GM10266 (cell line): ENCODE measurements at regions not wholly inside any gene's neighbourhood (a gene's known extent, or its start where the extent isn't known, plus 50 kb on each side); places are given as distances from the start of the nearest gene placed in this dataset.

ENCODE experiments used
- DNase-seq: peaks from one replicate; pipeline ENCODE4 v3.0.0; 2012; ENCODE audit errors: extremely low spot score
- TF ChIP-seq, protein P1 (sequence below): IDR thresholded peaks from 2 replicates; pipeline ENCODE4 v1.5.1; 2012; ENCODE audit warnings: mild to moderate bottlenecking, low read depth; ENCODE audit not compliant: control insufficient read depth, insufficient read depth; ENCODE audit errors: missing control alignments

DNA sequence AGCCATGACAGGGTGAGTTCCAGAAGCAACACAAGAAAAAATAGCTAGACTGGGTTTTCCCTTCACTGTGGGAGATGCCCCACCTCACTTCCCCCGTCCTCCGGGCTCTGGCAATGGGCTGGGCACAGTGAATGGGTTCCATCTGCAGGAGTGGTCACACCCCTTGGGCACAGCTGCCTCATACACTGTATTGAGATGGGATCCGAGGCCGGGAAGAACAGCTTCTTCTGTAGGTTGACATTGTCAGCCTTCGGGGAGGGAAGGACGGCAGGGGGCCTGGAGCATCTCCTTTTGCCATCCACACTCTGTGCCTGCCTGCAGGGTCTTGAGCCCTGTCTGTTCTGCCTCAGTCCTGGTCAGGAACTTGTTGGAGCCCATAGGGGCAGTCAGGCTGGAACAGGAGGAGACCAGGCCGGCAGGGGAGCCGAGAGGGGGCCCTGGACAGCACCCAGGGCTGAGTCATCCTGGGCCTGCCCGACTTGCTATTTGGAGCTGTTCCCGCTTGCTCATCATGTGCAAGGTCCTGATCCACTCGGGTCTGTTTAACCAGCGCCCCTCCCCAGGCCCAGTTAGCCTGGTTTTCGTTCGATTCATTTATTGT lies 286.7 kb downstream of the SEC14L1 start:
- TF ChIP-seq, protein P1, sequence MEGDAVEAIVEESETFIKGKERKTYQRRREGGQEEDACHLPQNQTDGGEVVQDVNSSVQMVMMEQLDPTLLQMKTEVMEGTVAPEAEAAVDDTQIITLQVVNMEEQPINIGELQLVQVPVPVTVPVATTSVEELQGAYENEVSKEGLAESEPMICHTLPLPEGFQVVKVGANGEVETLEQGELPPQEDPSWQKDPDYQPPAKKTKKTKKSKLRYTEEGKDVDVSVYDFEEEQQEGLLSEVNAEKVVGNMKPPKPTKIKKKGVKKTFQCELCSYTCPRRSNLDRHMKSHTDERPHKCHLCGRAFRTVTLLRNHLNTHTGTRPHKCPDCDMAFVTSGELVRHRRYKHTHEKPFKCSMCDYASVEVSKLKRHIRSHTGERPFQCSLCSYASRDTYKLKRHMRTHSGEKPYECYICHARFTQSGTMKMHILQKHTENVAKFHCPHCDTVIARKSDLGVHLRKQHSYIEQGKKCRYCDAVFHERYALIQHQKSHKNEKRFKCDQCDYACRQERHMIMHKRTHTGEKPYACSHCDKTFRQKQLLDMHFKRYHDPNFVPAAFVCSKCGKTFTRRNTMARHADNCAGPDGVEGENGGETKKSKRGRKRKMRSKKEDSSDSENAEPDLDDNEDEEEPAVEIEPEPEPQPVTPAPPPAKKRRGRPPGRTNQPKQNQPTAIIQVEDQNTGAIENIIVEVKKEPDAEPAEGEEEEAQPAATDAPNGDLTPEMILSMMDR = no peak
- no peak for DNase-seq

DNA sequence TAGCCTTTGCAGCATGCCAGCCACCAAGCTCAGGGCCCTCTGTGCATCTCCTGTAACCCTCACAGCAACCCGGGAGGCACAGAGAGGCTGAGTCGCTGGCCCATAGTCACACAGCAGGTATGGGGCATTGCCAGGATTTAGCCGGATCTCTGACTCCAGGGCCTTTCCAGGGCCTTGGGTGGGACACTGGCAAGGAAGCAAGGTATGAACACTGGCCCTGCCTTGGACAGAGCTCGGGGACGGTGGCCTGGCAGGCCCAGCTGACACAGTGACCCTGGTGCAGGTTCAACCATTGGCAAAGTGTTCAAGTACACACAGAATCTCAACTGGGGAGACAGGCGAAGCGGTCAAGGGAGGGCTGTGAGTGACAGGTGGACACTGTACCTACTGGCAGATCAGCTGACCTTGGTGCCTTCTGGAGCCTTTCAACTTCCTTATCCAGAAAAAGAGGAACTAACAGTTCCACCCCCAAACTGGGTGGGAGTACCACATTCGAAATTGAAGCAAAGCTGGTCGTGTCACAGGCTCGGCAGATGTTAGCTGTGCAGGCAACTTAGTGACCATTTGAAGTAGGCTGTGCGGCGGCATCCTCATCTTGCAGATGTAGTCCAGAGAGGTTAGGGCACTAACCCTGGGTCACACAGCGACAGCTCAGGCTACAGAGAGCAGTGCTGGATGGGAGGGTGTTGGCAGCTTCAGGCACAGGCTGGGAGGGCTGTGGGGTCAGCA lies 287.4 kb downstream of the SEC14L1 start:
- DNase-seq = no peak
- TF ChIP-seq, protein P1 = no peak

DNA sequence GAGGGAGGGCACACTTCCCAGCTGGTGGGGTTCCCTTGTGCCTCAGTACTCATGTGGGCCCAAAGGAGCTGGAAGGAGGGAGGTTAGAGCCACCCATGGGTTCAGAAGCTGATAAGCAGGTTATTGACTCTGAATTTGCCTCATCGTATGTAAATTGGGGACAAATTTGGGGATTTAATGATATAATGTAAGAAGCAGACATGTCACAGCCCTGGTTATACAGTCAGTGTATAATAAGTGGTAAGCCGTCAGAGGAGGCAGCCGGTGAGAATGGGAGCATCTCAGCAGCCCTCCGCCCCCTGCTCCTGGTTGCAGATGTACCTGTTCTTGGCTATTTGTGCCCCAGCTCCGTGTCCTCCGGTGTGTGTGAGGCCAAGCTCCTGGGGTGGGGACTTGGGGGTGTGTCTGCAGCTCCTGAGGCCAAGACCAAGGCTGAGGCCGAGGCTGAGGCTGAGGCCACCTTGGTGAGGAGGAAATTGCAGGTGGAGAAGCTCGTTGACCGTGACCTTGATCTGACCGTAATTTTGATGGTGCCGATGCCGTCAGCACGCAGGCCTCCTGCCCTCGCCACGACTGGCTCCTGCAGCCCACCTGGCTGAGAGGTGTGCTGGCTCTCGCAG lies 288.1 kb downstream of the SEC14L1 start:
- DNase-seq = no peak
- TF ChIP-seq, protein P1 = no peak

DNA sequence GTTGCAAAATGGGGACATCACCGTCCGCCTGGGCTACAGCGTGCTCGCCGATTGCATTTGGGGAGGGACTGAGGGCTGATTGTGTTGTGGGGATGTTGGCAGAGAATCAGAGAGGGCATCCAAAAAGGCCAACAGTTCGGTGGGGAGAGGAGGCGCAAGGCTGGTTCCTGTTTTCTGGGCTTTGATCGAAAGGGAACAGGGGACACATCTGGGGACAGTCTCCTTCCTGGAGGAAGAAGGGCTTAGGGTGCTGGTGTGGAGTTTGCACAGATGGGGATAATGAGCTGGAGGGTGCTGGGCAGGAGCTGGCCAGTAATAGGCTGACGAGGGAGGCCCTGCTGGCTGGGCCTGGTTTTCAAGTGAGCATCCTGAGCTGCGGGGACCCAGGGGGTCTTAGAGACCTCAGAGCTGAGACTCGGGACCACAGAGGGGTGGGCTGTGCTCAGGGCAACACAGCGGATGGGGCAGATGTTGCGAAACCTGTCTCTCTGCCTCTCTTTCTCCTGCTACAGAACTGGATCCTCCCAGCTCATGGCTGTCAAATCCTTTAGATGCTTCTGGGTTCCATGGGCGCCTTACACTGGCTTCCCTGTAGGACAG lies 288.7 kb downstream of the SEC14L1 start:
- TF ChIP-seq, protein P1 = no peak
- DNase-seq = no peak

DNA sequence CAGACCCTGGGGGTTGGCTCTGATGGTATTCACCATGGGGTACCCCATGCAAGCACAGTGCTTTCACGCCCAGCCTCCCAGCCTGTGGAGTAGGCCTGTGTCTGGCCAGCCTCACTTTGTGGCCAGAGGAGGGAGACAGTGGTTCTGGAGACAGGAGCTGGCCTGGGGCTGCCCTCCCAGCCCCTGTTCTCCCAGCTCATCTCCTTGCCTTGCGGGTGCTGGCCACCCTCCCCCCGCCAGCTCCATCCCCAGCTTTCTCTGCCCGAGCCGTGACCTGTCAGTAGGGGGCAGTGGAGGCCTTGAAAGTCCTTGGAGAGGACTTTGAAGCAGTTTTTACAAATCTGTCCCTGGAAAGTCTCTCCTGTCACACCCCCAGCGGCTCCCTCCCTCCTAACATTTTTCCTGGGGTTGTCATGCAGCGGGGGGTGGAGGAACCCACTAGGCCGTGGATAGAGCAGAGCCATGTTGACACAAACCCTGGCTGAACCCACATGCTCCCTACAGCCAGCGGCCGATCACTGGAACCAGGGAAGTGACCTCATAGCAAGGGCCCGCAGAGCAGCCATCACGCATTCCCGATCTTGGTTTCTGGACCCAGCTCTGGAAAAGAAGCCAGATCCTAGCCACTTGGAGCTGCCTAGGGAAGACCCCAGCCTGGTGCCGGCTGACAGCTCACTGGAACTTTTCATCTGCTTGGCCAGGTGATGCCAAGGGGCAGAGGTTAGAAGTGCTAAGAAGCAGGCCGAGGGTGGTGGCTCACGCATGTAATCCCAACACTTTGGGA lies 289.4 kb downstream of the SEC14L1 start:
- TF ChIP-seq, protein P1 = peak; percentile 85
- DNase-seq = peak; percentile 71

DNA sequence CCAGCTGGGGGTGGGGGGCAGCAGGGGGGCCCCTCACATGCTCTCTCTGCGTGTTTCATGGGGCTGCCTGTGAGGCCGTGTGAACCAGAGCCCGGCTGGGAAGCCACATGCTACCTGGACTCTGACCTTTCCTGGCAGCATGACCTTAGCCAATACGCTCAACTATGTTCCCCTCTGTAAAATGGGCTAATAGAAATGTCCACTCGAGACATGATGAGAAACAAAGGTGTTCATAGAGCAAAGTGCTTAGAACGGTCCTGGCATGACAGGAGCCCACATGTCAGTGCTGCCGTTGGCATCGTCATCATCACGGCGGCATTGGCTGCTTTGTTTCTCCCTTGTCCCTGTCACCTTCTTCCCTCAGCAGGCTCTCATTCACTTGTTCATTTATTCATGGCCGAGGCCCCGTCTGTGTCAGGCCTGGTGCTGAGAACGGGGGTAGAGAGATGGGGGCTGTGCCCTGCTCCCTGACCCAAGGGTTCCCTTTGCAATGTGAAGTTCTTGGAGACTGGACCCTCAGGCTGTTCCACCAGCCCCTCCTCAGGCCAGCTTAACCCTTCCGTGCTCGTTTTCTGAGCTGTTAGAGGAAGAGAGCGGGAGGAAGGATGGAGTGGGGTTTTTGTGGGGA lies 291.4 kb downstream of the SEC14L1 start:
- TF ChIP-seq, protein P1 = no peak
- no peak for DNase-seq
